AG08395 (cell line): ENCODE measurements at regions not wholly inside any gene's neighbourhood (a gene's known extent, or its start where the extent isn't known, plus 50 kb on each side); places are given as distances from the start of the nearest gene placed in this dataset.

Experiments
- DNase-seq: peaks from one replicate; pipeline ENCODE4 v3.0.0; 2012; ENCODE audit warnings: mixed read lengths, low spot score

DNA sequence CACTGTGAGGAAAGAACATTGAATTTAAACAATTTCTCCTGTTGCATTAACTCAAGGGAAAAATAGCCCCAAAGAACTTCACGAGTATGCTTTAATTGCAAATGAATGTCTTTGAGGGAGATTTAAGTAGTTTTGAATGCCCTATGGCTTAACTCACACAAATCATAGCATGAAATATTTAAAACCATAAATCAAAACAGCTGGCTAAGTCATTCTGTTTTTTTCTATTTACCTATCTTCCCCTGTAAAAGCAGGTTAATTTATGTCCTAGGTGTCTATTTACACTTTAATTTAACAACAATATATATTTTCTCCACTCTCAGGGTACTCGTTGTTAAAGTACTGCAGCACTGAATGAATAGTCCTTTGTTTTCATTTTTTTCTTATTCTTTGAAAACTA is 118.8 kb upstream of the PIEZO2 start:
- DNase-seq = no peak

DNA sequence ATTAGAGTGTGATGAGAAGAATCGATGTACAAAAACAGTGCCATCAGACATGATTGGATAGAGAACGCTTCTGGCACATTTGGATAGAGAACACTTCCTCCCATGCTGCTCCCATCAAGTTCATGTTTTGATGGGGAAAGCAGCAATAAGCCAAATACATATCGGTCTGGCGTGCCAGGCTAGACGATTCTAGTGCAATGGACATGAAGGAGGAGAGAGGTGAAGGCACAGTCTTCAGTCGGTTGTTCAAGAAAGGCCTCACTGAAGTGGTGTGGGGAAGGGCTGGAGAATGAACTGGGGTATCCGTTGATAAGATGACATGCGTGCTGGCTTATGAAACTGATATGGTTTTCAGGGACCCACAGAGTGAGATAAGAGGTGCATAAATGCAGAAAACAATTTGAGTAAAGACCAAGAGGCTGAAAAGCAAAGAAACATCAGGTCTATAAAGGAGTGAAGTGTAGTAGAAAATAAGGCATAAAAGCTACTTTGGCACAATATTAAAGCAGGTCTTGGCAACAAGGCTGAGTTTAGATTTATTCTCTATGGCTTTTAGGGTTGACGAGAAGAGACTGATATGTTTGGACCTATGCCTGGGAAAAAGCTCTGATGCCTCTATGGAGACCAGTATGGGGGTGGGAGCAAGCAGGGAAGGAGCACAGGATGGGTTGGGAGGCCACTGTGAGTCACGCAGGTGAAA is 117.6 kb upstream of the PIEZO2 start:
- DNase-seq = no peak

DNA sequence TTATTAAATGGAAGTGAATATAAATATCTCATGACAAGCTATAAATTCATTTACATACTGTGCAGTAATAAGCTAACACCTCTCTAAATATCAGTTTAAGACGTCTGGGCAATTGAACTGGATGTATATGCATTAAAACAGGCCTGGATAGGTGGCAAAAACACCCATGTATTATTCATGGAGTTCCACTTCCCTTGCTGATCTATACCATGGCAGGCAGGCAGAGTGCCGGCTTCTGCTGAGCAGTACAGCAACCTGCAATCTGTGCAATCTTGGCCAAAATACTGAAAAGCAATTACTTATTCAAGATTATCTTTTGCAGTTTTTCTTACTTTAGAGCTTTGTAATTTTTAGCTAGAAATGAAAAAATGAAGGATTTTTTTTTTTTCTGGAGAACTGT is 112.1 kb upstream of the PIEZO2 start:
- no peak for DNase-seq

DNA sequence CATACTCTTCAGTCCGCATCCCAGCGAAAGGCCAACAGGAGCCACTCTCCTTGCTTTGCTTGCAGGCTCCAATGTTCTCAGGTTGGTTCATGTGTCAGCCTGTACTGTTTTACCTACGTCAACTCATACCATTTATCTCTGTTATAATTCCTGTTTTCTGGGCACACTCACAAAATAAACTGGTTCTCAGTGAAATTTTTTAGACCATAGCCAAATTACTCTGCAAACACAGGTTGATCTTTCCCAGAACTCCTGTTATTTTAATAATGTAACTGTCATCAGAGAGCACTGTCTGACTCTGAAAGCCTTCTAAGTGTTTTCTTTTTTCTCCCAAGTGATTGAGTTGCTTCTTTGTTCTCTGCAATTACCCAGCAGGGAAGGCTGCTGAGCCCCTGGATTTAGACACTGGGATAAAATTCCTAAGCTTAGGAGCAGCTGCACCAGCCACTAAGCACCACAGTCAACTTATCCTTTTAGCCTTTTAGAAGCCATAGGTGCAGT is 111.6 kb upstream of the PIEZO2 start:
- no peak for DNase-seq

DNA sequence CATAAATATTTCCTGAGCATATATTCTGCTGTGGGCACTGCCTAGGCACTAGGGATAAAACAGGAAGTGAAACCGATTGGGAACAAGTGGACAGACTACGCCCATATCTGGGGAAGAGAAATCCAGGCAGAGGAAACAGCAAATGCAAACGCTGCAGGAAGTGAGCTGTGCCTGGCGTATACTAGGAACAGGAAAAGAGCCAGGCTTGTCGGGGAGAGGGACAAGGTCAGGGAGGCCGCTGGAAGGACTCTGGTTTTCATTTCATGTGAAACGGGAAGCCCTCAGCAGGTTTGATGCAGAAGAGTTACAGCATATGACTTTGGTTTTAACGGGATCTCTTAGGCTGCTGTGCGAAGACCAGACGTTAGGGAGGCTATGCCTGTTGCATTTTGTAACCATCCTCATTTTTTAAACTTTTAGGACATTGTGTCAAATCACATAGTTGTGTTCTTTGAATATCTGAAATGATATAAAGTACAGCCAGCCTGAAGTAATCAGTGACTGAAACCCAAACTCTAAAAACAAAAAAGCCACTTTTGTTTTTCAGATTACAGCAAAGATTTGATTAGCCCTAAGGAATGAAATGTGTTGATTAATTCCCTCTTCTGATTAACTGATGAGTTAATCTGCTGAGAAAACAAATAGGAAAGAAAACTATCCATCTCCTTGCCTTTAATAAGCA is 110.2 kb upstream of the PIEZO2 start:
- DNase-seq = peak; percentile 12

DNA sequence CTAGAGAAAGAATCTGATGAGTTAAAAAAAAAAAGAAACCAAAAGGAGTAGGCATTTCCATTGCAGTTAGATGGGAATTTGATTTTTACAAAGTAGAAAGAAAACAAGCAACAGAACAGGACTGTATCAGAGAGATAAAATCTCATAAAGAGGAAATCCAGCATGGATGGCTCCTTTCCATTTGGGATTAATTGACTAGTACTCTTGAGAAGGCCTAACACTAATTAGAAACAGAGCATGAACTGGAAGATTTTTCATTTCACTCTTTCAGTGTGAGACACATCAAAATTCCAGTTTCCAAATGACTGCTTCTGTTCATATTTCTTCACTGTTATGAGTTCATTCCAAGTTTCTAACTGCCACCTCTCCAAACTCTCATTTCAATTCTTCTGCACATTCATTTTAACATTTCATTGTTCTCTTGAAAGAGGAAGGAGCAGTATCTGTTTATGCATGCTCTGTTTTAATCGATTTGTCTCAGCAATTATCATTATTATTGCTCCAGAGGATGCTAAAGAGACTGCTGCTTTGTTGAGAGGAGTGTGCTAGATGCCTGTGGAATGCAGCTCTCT is 108.8 kb upstream of the PIEZO2 start:
- DNase-seq = no peak

DNA sequence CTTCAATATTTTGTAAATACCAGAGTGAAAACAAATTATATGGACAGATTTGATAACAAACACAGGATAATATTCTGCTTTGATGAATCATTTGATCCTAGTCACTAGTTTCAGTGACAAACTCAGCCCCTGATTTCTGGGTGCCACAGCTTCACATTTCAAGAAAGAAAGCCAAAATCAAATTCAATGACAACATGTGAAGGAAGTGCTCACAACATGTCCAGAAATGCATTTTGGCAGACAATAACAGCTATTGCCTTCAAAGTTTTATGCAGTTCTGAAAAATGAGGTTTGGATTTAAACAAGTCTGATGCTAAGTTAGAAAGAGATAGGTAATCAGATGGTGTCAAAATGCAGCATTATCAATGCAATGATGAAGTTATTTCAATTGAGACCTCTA is 106.9 kb upstream of the PIEZO2 start:
- no peak for DNase-seq

DNA sequence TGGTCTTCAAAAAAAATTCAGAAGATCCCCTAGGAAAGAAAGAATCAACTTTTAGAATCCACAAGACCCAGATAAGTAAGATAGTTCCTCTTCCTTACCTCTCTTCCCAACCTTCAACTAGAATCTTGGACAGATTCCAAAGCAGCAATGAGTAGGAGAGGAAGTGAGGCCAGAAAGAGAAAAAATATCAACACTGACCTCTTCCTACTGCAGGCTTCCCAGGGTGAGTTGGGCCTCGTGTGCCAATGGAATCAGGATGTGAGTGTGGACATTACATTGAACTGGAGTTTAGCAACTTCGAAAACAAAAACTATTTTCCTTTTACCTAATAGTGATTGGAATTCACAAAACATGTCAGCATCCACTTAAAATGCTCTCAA is 102.5 kb upstream of the PIEZO2 start:
- peak; percentile 22 for DNase-seq

DNA sequence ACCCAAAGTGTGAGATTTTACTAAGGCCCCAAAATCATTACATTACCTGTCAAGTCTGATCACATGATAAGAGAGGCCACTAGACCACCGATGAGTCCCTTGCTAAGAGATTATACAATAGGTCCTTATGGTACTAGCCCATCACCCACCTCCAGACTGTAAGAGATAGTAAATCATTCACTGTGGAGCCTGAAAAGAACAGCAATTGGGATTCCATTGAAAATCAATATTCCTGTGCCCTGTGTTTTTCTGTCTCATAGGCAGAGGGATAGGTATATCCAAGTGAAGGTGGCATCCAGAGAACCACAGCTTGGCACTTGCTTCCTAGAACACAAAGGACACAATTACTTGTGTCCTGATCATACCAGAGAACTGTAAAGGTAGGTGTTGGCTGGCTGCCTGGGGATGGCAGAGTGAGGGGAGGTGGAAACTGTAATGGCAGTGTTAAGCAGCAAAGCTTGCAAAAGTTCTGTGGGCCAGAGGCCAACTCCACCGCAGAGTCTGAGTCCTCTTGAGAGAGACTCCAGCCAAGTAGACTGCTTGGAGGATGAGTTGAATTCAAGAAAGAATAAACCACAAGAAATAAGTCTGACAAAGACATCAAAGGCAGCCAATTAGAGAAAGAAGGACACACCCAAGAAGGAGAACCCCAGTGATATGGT is 102.0 kb upstream of the PIEZO2 start:
- DNase-seq = peak; percentile 68

DNA sequence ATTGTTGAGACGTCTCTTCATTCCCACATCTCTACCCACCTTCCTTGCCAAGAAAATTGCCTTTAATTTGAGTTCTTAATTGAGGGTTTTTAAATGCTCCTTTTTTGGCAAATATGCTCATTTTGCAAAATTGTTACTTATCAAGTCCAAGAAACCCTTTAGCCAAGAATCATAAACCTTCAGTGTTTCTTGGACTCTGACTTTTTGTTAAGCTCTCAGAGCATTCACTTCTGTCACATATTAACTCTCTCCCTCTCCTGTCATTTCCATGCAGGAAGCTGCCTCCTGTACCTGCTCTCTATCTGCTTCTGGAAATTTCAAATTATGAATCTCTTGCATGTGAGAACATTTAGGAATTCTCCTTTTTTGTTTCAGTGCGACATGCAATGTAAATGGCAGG is 100.0 kb upstream of the PIEZO2 start:
- no peak for DNase-seq

DNA sequence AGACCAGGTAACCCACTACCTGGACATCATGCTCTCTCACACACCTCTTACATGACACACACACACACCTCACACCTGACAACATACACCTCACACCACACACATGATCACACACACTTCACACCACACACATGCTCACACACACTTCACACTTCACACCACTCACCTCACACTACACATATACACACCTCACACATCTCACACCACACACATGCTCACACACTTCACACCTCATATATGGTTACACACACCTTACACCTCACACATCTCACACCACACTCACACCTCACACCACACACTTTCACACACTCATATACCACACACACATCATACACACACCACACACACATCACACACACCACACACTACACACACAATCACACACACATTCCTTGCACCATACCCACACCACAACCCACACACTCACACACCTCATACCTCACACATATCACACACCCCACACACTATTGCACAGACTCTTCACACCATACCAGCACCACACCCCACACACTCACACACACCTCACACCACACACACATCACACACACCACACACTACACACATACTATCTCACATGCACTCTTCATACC is 98.1 kb upstream of the PIEZO2 start:
- DNase-seq = no peak

DNA sequence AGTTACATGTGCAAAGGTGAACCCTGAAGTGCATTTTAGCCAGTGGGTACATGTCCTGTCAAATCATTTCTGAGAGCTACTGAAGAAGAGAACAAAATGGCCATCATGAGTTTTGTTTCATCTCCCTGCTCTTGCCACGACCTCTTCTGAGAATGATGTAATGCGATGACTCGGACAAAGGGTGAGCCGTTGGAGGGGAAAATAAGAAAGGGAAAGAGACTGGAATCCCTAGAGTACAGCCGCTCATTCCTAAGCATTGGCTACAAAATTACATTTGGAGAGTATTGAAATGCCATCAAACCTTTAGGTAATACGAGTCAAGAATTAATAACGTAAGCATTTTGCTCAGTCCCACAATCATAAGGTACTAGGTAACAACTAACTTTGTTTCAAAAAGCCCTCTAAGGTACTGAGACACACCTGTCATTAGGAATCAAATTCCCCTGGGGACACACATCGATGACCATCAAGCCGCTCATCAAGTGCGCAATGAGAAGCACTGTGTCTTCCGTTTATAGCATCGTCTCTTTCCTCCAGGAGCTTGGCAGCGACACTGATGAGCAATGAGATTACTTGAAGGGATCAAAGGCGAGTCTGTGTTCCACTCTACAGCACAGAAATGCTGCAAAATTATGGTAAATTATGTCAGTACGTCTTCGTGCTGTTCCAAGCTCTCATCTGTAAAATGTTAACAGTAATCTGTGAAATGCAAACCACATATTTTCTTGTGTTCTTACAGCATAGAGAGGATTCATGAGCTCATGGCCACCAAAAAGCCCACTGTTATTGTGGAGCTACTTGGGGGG is 97.3 kb upstream of the PIEZO2 start:
- DNase-seq = peak; percentile 57

DNA sequence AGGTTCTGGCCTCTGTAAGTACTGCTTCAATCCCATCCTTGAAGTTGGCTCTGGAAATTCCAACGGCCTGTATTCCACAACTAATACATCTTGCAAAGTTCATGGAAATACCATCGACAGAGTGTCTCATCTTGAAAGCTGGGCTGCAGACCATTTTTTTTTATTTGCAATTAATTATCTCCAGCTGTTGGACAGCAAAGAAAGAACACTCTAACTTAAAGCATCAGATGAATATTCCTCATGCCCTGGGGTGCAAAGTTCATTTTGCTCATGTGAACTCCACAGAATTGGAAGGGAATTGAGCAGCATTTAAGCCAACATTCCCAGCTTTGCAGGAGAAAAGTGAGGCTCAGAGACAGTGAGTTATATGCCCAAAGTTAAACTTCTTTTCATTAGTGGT is 96.5 kb upstream of the PIEZO2 start:
- peak; percentile 47 for DNase-seq

DNA sequence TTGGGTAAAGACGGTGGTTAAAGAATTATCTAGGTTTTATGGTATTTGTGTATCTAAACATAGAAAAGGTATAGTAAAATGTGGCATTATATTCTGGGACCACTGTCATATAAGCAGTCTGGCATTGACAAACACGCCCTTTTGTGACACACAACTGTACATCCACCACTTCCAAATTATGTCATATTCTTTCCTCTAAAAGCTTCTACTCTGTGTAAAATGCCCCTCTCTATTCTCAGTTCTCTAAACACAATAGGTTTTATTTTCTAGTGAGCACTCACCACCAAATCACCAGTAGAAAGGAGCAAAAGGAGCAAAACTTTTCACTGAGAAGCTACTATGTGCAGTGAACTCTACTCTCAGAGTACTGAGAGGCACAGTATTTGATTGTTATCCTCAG is 88.1 kb upstream of the PIEZO2 start:
- DNase-seq = no peak

DNA sequence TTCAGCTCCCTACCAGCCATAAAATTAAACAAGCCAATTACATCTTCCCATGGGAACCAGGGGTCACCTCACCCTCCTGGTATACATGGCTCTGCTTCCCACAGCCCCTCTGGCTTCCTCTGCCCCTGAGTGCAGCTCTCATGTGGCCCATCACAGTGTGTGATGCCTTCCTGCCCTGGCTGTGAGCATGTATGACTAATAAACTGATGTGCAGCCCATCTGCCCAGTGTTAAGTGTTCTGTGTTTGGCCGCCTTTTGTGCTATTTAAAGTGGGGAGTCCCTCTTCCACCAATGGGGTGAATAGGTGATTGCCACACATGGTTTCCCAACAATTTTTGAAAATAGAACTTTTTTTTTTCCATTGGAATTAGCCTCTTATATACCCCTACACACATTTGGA is 87.7 kb upstream of the PIEZO2 start:
- no peak for DNase-seq

DNA sequence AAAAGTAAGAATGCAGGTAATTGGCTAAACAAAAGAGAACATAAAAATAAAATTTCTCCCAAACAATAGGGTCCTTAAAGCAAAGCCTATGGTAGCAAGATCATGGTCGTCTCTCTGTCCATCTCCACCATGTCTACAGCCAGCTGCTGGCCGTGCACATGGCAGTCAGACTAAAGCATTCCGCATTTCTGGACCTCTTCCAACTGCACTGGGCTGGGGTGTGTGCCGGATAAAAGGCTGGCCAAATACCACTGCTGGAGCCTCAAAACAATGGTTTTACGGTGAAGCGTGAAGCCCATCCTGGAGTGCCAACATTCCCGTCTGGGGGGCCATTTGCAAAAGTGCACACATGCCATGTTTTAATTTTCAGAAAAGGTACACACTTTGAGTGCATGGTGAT is 74.8 kb upstream of the PIEZO2 start:
- DNase-seq = no peak

DNA sequence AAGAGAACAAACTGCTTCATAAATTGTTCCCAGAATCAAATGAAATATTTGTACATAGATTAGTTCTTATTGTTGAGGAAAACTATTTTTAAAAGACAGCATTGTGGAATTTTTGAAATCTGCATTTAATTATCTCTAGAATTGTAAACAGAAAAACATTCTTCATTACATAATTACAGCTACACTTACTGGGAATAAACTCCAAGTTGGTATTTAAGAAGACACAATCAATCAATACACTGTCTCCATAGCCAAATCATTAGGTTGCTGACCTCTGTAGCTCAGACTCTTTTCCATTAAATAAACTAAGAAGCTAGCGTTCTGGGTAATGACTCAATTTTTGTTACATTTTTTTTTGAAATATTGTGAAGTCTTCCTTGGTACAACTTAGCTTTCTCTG is 70.2 kb upstream of the PIEZO2 start:
- DNase-seq = no peak

DNA sequence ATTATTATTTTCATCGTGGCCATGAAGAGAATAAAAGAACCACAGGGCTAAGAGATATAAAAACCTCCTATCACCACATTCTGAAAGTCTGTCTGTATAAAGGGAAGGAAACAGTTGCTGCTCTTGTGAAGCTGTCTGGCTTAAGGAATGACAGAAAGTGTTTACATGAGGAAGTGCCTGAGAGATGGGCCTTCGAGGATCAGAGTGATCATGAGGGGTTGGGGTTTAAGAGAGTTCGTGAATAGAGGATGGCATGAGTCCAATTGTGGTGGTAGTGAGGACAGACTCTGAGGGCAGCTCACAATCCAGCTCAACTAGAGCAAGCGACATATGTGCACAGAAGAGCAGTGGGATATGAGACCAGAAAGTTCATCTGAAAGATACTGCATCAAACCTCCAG is 65.8 kb upstream of the PIEZO2 start:
- no peak for DNase-seq

DNA sequence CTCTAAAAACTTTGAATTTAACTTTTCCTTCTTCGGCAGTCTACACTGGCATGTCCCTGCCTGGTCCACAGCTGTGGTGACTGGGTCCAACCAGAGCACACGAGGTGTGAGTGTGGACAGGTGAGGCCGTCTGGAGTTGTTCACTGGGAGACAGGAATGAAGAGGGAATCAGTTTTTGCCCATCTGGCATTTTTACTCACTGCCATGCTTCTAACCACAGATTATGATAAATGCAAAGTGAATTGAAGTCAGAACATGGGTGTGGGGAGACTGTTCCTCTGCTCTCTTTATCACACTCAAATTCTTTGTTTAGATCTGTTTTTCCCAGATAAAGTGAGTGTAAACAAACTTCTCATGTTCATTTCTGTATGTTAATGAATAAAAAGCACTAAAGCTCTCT is 54.7 kb upstream of the PIEZO2 start:
- DNase-seq = no peak

DNA sequence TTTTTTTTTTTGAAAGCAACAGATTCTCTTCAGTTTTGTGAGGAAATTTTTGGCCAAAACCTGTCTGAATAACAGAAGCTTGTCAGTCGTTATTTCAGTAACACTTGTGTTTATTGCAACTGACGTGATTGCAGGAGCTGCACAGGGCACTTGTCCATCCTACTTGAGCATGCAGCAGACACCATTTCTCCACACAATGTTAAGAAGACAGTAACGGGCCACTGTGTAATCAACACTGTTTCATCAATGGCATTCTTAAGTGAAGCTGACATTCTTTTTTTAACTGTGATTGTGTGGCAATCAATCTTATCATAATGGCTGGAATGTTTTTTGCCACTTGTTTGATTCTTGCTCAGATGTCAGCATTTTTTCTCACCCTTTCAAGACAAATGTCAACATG is 50.1 kb upstream of the PIEZO2 start:
- no peak for DNase-seq
